GM12878 (cell line): ENCODE measurements at regions not wholly inside any gene's neighbourhood (a gene's known extent, or its start where the extent isn't known, plus 50 kb on each side); places are given as distances from the start of the nearest gene placed in this dataset.

Experiments
- ATF7 ChIP-seq: fragments of 450-650 bp; IDR thresholded peaks from 2 replicates; pipeline ENCODE4 v1.6.1; 2016; ENCODE audit warnings: low read depth, mild to moderate bottlenecking
- BCL11A ChIP-seq: IDR thresholded peaks from 2 replicates; pipeline ENCODE4 v1.6.1; 2011; ENCODE audit warnings: low read depth, low read length
- BRCA1 ChIP-seq: IDR thresholded peaks from 2 replicates; pipeline ENCODE4 v1.6.1; 2011; ENCODE audit warnings: low read depth, low read length, improper control_type of control experiment
- CBX3 ChIP-seq: fragments of 200-600 bp; sonication (generic); IDR thresholded peaks from 2 replicates; pipeline ENCODE4 v1.6.1; 2016; ENCODE audit warnings: low read depth, borderline replicate concordance
- CHD4 ChIP-seq: fragments of 200-600 bp; sonication (generic); IDR thresholded peaks from 2 replicates; pipeline ENCODE4 v1.6.1; 2016; ENCODE audit warnings: mild to moderate bottlenecking
- CREM ChIP-seq: IDR thresholded peaks from 2 replicates; pipeline ENCODE4 v1.6.1; 2014; ENCODE audit warnings: antibody characterized with exemption, low read depth
- EP300 ChIP-seq, 2 experiments: fragments of 150-350 bp in 1 of 2; IDR thresholded peaks; 2 replicates each; pipeline ENCODE4 v1.6.1; 2011 to 2012; ENCODE audit warnings: low read depth in 2 of 2, low read length in 2 of 2, borderline replicate concordance in 1 of 2, improper control_type of control experiment in 1 of 2, inconsistent platforms in 1 of 2; ENCODE audit not compliant: control insufficient read depth in 1 of 2
- FOS ChIP-seq: IDR thresholded peaks from 3 replicates; pipeline ENCODE4 v1.6.1; 2011; ENCODE audit warnings: borderline replicate concordance; ENCODE audit not compliant: insufficient read length; ENCODE audit errors: extremely low read depth
- GATAD2B ChIP-seq: fragments of 450-650 bp; conservative IDR thresholded peaks from 2 replicates; pipeline ENCODE4 v1.6.1; 2017; ENCODE audit warnings: low read depth, mild to moderate bottlenecking, moderate library complexity
- IKZF1 ChIP-seq: fragments of 450-650 bp; conservative IDR thresholded peaks from 2 replicates; pipeline ENCODE4 v1.6.1; 2017; ENCODE audit warnings: antibody characterized with exemption, mild to moderate bottlenecking
- IKZF2 ChIP-seq, 2 experiments: fragments of 450-650 bp; IDR thresholded peaks; 2 replicates each; pipeline ENCODE4 v1.6.1; 2017; ENCODE audit warnings: mild to moderate bottlenecking in 2 of 2, moderate library complexity in 2 of 2
- NFIC ChIP-seq: IDR thresholded peaks from 2 replicates; pipeline ENCODE4 v1.6.1; 2012; ENCODE audit warnings: low read depth, mild to moderate bottlenecking, inconsistent platforms, low read length, moderate library complexity
- PML ChIP-seq: IDR thresholded peaks from 2 replicates; pipeline ENCODE4 v1.6.1; 2012; ENCODE audit warnings: low read length, inconsistent platforms
- RAD51 ChIP-seq: fragments of 450-650 bp; IDR thresholded peaks from 2 replicates; pipeline ENCODE4 v1.6.1; 2016; ENCODE audit warnings: moderate library complexity, mild to moderate bottlenecking, inconsistent platforms
- SMAD5 ChIP-seq: IDR thresholded peaks from 2 replicates; pipeline ENCODE4 v1.6.1; 2016; ENCODE audit warnings: antibody characterized with exemption, low read depth
- SMARCA5 ChIP-seq: fragments of 450-650 bp; IDR thresholded peaks from 2 replicates; pipeline ENCODE4 v1.6.1; 2017; ENCODE audit warnings: mild to moderate bottlenecking
- STAT1 ChIP-seq: fragments of 450-650 bp; conservative IDR thresholded peaks from 2 replicates; pipeline ENCODE4 v1.6.1; 2014; ENCODE audit warnings: antibody characterized with exemption, mild to moderate bottlenecking
- STAT3 ChIP-seq: IDR thresholded peaks from 2 replicates; pipeline ENCODE4 v1.6.1; 2011; ENCODE audit warnings: low read depth, low read length, improper control_type of control experiment
- TAF1 ChIP-seq: IDR thresholded peaks from 2 replicates; pipeline ENCODE4 v1.6.1; 2011; ENCODE audit warnings: mild to moderate bottlenecking, low read depth, low read length, borderline replicate concordance
- YY1 ChIP-seq: IDR thresholded peaks from 2 replicates; pipeline ENCODE4 v1.6.1; 2011; ENCODE audit warnings: low read depth, mild to moderate bottlenecking, low read length
- ZNF384 ChIP-seq: IDR thresholded peaks from 2 replicates; pipeline ENCODE4 v1.6.1; 2012; ENCODE audit warnings: low read depth, mild to moderate bottlenecking, low read length, improper control_type of control experiment, borderline replicate concordance
- ZZZ3 ChIP-seq: IDR thresholded peaks from 2 replicates; pipeline ENCODE4 v1.6.1; 2011; ENCODE audit warnings: low read depth; ENCODE audit not compliant: control insufficient read depth, insufficient read length
- TF ChIP-seq, protein P1 (sequence below): IDR thresholded peaks from 2 replicates; pipeline ENCODE4 v1.6.1; 2011; ENCODE audit warnings: low read depth, mild to moderate bottlenecking, low read length, moderate library complexity, borderline replicate concordance; ENCODE audit errors: extremely low read depth
- TF ChIP-seq, protein P2 (sequence below): fragments of 450-650 bp; IDR thresholded peaks from 2 replicates; pipeline ENCODE4 v1.6.1; 2016; ENCODE audit warnings: mild to moderate bottlenecking
- TF ChIP-seq, protein P3 (sequence below): fragments of 450-650 bp; IDR thresholded peaks from 2 replicates; pipeline ENCODE4 v1.6.1; 2017; ENCODE audit warnings: mild to moderate bottlenecking, low read depth, inconsistent platforms; ENCODE audit not compliant: poor library complexity, severe bottlenecking
- TF ChIP-seq, protein P4 (sequence below): IDR thresholded peaks from 2 replicates; pipeline ENCODE4 v1.6.1; 2011; ENCODE audit warnings: low read depth, low read length, improper control_type of control experiment, borderline replicate concordance
- TF ChIP-seq, protein P5 (sequence below): IDR thresholded peaks from 2 replicates; pipeline ENCODE4 v1.6.1; 2011; ENCODE audit warnings: borderline replicate concordance, low read depth, mild to moderate bottlenecking, moderate library complexity, mixed read lengths, low read length; ENCODE audit not compliant: insufficient read depth; ENCODE audit errors: extremely low read length

DNA sequence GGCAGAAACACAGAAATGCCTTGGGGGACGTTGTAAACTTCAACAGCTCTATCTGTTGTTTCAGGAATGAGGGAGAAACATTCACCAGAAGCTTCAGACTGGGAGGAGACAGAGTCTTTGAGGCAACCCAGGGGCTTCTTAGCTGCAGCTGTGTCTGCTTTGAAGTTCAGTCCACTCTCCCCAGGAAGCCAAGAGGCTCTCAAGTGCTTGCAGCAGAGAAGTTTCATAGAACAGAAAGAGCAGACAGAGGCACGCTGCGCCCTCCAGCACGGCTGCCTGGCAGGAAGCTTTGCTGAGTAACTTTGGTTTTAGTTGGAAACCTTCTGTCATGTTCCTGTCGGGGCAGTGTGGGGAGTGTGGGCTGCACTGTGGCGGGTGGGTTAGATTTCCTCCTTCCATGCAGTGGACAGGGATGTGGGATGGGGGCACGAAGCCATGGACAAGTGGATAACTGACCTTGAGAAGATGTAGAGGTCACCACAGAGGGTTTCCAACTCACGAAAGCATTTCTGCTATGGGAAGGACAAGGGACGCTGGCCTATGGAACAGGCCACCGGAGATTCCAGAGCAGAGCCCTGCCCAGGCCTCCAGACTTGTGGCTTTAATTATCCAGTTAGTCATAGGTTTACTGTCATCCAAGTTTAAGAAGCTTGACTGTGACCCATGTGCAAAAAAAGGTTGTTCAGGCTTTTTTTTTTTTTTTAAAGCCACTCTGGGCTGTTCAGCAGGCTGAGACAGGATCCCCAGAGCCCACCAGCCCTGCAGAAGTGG lies 107.7 kb downstream of the ARF6 start (continued):
- TF ChIP-seq, protein P1, sequence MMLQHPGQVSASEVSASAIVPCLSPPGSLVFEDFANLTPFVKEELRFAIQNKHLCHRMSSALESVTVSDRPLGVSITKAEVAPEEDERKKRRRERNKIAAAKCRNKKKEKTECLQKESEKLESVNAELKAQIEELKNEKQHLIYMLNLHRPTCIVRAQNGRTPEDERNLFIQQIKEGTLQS = no peak
- TF ChIP-seq FOS = no peak
- TF ChIP-seq YY1 = no peak
- no peak for TF ChIP-seq EP300 (IDR thresholded peaks at IDR 0.05; ENCODE audit: borderline replicate concordance in 1 of 2, control insufficient read depth in 1 of 2, low read depth in 2 of 2, low read length in 2 of 2)
- peak; percentile 80 for TF ChIP-seq TAF1
- 0 out of 2 replicates have a peak, but pooled peaks have one; percentile 61 for TF ChIP-seq PML
- TF ChIP-seq IKZF2 (IDR thresholded peaks at IDR 0.05) = peak; percentile 63 to 70; a peak in 2 of 4 replicates
- TF ChIP-seq, protein P2, sequence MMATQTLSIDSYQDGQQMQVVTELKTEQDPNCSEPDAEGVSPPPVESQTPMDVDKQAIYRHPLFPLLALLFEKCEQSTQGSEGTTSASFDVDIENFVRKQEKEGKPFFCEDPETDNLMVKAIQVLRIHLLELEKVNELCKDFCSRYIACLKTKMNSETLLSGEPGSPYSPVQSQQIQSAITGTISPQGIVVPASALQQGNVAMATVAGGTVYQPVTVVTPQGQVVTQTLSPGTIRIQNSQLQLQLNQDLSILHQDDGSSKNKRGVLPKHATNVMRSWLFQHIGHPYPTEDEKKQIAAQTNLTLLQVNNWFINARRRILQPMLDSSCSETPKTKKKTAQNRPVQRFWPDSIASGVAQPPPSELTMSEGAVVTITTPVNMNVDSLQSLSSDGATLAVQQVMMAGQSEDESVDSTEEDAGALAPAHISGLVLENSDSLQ = no peak
- TF ChIP-seq RAD51 = no peak
- TF ChIP-seq ATF7 = no peak
- TF ChIP-seq, protein P3, sequence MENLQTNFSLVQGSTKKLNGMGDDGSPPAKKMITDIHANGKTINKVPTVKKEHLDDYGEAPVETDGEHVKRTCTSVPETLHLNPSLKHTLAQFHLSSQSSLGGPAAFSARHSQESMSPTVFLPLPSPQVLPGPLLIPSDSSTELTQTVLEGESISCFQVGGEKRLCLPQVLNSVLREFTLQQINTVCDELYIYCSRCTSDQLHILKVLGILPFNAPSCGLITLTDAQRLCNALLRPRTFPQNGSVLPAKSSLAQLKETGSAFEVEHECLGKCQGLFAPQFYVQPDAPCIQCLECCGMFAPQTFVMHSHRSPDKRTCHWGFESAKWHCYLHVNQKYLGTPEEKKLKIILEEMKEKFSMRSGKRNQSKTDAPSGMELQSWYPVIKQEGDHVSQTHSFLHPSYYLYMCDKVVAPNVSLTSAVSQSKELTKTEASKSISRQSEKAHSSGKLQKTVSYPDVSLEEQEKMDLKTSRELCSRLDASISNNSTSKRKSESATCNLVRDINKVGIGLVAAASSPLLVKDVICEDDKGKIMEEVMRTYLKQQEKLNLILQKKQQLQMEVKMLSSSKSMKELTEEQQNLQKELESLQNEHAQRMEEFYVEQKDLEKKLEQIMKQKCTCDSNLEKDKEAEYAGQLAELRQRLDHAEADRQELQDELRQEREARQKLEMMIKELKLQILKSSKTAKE = no peak
- TF ChIP-seq CHD4 = no peak
- TF ChIP-seq BRCA1 = no peak
- no peak for TF ChIP-seq ZZZ3
- TF ChIP-seq IKZF1 = peak; percentile 67
- TF ChIP-seq CREM = 0 out of 2 replicates have a peak, but pooled peaks have one; percentile 18
- TF ChIP-seq CBX3 = no peak
- peak; percentile 75; the same call in 1 of the 2 replicates for TF ChIP-seq SMAD5
- no peak for TF ChIP-seq BCL11A
- 0 out of 2 replicates have a peak, but pooled peaks have one; percentile 17 for TF ChIP-seq NFIC
- TF ChIP-seq, protein P4, sequence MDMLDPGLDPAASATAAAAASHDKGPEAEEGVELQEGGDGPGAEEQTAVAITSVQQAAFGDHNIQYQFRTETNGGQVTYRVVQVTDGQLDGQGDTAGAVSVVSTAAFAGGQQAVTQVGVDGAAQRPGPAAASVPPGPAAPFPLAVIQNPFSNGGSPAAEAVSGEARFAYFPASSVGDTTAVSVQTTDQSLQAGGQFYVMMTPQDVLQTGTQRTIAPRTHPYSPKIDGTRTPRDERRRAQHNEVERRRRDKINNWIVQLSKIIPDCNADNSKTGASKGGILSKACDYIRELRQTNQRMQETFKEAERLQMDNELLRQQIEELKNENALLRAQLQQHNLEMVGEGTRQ = no peak
- no peak for TF ChIP-seq STAT1
- peak; percentile 74 for TF ChIP-seq ZNF384
- no peak for TF ChIP-seq GATAD2B
- TF ChIP-seq SMARCA5 = 0 out of 2 replicates have a peak, but pooled peaks have one; percentile 29
- no peak for TF ChIP-seq STAT3
- TF ChIP-seq, protein P5, sequence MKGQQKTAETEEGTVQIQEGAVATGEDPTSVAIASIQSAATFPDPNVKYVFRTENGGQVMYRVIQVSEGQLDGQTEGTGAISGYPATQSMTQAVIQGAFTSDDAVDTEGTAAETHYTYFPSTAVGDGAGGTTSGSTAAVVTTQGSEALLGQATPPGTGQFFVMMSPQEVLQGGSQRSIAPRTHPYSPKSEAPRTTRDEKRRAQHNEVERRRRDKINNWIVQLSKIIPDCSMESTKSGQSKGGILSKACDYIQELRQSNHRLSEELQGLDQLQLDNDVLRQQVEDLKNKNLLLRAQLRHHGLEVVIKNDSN = no peak
